Astrocyte of the spinal cord (primary cell): ENCODE measurements at regions not wholly inside any gene's neighbourhood (a gene's known extent, or its start where the extent isn't known, plus 50 kb on each side); places are given as distances from the start of the nearest gene placed in this dataset.
"Not testable (repeated sequence)": the region's sequence is repeated elsewhere in the genome, so short reads cannot be mapped to it uniquely, and the experiment has no call there.

Experiments used
- DNase-seq: peaks from one replicate; pipeline ENCODE4 v3.0.0; 2011; ENCODE audit warnings: low read depth, low spot score
- H3K4me3 ChIP-seq: 2 replicates; pipeline ENCODE4 v1.5.1; 2011; ENCODE audit warnings: low read depth, mild to moderate bottlenecking, low read length, moderate library complexity
- in situ Hi-C: cut with HindIII; loops from 2 replicates; pipeline ENCODE4 v1.10.0; 2017; ENCODE audit warnings: low sequenced_read_pairs
- TF ChIP-seq, protein P1 (sequence below): IDR thresholded peaks from 2 replicates; pipeline ENCODE4 v1.5.1; 2012; ENCODE audit warnings: low read depth, mild to moderate bottlenecking, low read length, inconsistent platforms

DNA sequence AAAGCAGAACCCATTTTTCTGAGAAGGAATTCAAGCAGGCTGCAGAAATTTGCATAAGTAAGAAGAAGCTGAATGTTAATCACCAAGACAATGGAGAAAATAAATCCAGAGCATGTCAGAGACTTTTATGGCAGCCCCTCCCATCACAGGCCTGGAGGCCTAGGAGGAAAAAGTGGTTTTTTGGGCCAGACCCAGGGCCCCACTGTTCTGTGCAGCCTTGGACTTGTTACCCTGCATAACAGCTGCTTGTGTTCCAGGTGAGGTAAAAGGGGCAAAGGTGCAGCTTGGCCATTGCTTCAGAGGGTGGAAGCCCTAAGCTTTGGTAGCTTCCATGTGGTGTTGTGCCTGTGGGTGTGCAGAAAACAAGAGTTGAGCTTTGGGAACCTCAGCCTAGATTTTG, 1516.2 kb upstream of the PCDH10 start:
- TF ChIP-seq, protein P1, sequence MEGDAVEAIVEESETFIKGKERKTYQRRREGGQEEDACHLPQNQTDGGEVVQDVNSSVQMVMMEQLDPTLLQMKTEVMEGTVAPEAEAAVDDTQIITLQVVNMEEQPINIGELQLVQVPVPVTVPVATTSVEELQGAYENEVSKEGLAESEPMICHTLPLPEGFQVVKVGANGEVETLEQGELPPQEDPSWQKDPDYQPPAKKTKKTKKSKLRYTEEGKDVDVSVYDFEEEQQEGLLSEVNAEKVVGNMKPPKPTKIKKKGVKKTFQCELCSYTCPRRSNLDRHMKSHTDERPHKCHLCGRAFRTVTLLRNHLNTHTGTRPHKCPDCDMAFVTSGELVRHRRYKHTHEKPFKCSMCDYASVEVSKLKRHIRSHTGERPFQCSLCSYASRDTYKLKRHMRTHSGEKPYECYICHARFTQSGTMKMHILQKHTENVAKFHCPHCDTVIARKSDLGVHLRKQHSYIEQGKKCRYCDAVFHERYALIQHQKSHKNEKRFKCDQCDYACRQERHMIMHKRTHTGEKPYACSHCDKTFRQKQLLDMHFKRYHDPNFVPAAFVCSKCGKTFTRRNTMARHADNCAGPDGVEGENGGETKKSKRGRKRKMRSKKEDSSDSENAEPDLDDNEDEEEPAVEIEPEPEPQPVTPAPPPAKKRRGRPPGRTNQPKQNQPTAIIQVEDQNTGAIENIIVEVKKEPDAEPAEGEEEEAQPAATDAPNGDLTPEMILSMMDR, result no peak
- DNase-seq, result no peak
- no peak overlapping the region for H3K4me3 ChIP-seq
- in situ Hi-C loops, result no loop called here

DNA sequence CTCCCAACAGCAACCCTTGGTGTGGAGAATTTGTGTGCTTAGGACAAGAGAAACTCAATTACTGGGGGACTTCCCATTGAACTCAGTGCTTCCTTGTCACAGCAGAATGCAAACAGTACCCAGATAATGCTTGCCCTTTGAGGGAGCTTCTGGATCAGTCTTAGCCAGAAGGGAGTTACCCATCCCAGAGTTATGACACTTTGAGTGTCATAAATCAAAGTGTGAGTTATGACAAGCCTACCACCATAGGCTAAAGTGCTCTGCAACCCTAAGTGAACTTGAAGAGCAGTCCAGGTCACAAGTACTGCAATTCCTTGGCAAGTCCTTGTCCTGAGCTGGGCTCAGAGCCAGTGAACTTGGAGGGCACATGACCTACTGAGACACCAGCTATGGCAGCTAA, 1513.9 kb upstream of the PCDH10 start:
- no peak for DNase-seq
- H3K4me3 ChIP-seq, result no peak overlapping the region
- in situ Hi-C loops, result no loop called here
- TF ChIP-seq, protein P1, result no peak

DNA sequence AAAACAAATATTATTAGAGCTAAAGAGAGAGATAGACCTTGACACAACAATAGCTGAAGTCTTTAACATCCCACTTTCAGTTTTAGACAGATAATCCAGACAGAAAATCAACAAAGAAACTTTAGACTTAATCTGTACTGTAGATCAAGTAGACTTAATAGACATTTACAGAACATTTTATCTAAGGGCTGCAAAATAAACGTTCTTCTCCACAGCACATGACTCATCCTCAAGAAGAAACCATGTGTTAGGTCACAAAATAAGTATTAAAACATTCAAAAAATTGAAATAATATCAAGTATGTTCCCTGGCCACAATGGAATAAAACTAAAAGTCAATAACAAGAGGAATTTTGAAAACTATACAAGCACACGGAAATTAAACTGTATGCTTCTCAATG, 1510.3 kb upstream of the PCDH10 start:
- TF ChIP-seq, protein P1, result no peak
- DNase-seq, result peak; percentile 40
- no peak overlapping the region for H3K4me3 ChIP-seq
- in situ Hi-C loops, result no loop called here

DNA sequence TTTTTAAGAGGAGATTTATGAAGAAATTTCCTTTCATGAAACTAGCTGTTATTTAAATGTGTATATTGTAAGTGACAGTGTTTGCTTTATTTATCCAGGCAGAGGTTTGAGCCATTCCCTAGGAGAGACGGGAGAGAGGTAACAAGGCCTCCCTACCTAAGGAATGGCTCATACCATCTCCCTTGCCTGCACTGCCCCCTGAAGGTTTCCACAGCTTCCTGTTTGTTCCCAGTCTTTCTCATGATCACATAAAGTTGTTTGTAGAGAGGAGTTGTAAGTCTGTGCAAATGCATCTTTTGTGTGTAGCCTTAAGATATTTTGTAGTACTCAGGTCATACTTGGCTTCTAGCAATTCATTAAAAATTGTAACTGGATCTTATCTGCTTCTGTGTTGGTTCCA, 1504.5 kb upstream of the PCDH10 start:
- no peak overlapping the region for H3K4me3 ChIP-seq
- TF ChIP-seq, protein P1, result peak; percentile 54
- DNase-seq, result peak; percentile 22
- in situ Hi-C loops, result no loop called here

DNA sequence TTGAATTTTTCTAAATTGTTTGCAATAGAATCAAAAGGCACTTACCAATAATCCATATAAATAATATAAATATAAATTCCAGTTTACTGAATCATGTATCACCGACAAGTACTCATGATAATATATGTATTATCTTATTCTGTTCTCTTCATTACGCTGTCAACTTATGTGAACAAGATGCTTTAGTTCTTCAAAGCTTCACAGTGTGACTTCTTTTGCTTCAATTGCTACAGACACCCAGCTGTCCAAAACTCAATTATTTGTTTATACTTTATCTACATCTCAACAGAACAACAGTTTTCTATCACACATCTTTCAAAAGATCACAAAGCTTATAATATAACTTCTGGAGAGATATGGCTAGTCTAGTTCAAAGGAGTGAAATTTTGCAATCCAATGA, 1499.9 kb upstream of the PCDH10 start:
- in situ Hi-C loops, result no loop called here
- TF ChIP-seq, protein P1, result no peak
- H3K4me3 ChIP-seq, result no peak overlapping the region
- DNase-seq, result no peak

DNA sequence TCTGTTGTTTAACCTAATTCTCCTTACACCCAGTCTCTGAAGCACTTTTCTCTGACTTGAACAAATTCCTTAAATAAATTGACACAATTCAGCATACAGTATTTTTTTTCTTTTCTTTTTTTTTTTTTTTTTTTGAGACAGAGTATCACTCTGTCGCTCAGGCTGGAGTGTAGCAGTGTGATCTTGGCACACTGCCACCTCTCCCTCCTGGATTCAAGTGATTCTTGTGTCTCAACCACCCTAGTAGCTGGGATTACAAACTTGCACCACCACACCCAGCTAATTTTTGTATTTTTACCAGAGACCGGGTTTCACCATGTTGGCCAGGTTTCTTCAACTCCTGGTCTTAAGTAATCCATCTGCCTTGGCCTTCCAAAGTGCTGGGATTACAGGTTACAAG, 1498.1 kb upstream of the PCDH10 start:
- in situ Hi-C loops, result no loop called here
- no peak overlapping the region for H3K4me3 ChIP-seq
- DNase-seq, result no peak
- TF ChIP-seq, protein P1, result no peak

DNA sequence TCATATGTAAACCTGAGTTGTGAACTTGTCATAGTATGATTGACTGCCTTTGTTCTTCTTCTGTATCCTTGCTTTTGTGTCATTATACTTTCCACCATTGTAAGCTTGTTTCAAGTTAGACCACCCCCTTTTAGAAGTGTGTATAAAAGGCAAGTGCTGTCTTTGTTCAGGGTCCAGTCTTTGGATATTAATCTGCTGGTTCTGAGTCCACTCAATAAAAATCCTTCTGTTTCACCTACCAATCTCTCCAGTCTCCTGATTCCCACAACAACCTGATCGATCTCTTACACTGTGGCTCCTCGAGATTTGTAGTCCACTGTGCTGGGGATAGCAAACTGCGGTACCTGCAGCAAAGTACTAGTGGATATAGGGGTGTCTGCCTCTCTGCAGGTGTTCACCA, 1465.8 kb upstream of the PCDH10 start:
- H3K4me3 ChIP-seq, in situ Hi-C loops: not testable (repeated sequence)
- DNase-seq, result peak; percentile 0
